Activated CD8-positive, alpha-beta memory T cell treated with anti-CD3 and anti-CD28 coated beads, Interleukin-2, amount 10 ng/mL, durations not matched to agents 7 days and 5 days (primary cell): ENCODE measurements at regions not wholly inside any gene's neighbourhood (a gene's known extent, or its start where the extent isn't known, plus 50 kb on each side); places are given as distances from the start of the nearest gene placed in this dataset.

Experiments
- ATAC-seq: fragments of 150-1000 bp; cut with Tn5 transposase; one replicate; pipeline ENCODE4 v1.10.0; 2021; ENCODE audit warnings: moderate library complexity
- CTCF ChIA-PET: fragments of 350-600 bp; sonication (Branson Sonifier 250); formaldehyde crosslinking; loops from one replicate; lab custom pipeline; 2021; ENCODE audit warnings: antibody characterized with exemption; lab: Charles Lee
- DNase-seq: peaks from one replicate; pipeline ENCODE4 v3.0.0-alpha.2; 2020
- H3K27ac Mint-ChIP-seq: one replicate; pipeline ENCODE4 v1.8.0; 2021; ENCODE audit warnings: mild to moderate bottlenecking, mixed read lengths
- H3K27me3 Mint-ChIP-seq: one replicate; pipeline ENCODE4 v1.8.0; 2021; ENCODE audit warnings: mixed read lengths
- H3K36me3 Mint-ChIP-seq: one replicate; pipeline ENCODE4 v1.8.0; 2021; ENCODE audit warnings: mild to moderate bottlenecking, mixed read lengths
- H3K4me1 Mint-ChIP-seq: one replicate; pipeline ENCODE4 v1.8.0; 2021; ENCODE audit warnings: mixed read lengths
- H3K4me3 Mint-ChIP-seq: one replicate; pipeline ENCODE4 v1.8.0; 2021; ENCODE audit warnings: mild to moderate bottlenecking, moderate library complexity, mixed read lengths
- H3K9me3 Mint-ChIP-seq: one replicate; pipeline ENCODE4 v1.8.0; 2022; ENCODE audit warnings: low read depth, mixed read lengths

DNA sequence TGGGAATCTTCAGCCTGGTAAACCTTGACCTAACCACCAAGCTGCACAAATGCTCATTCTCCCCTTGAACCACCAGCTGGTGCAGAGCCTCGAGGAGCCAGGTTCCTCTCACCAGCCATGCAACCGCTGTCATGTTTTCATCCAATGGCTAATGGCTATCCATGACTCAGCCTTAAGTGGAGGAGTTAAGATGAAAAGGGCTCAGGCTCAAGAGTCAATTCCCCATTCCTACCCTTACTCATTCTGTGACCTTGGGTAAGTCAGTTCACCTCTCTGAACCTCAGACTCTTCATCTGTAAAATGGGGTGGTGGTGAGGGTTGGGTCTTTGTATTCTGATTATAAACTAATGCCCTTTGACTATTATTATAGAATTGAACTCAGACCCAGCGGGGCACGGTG, 515.6 kb downstream of the SHQ1 start:
- Mint-ChIP-seq H3K27ac (no peak overlapping the region), H3K4me3 (no peak overlapping the region), H3K9me3 (no peaks in the 10 kb centered on the region), H3K4me1 (no peaks in the 10 kb centered on the region), H3K27me3 (peaks cover 18% of the 10 kb centered on the region), H3K36me3 (no peaks in the 10 kb centered on the region)
- CTCF ChIA-PET: no interaction called here
- DNase-seq (no peak), ATAC-seq (no peak)

GRCh38 chr3:72332036-72332435, 516.2 kb downstream of the SHQ1 start:
- H3K36me3 Mint-ChIP-seq: no peaks in the 10 kb centered on the region
- ATAC-seq (no peak), DNase-seq (no peak)
- H3K27me3 Mint-ChIP-seq: peaks cover 18% of the 10 kb centered on the region
- H3K27ac Mint-ChIP-seq: no peak overlapping the region
- no peaks in the 10 kb centered on the region for H3K4me1 Mint-ChIP-seq
- H3K9me3 Mint-ChIP-seq: peaks cover 2% of the 10 kb centered on the region
- CTCF ChIA-PET: no interaction called here
- no peak overlapping the region for H3K4me3 Mint-ChIP-seq

DNA sequence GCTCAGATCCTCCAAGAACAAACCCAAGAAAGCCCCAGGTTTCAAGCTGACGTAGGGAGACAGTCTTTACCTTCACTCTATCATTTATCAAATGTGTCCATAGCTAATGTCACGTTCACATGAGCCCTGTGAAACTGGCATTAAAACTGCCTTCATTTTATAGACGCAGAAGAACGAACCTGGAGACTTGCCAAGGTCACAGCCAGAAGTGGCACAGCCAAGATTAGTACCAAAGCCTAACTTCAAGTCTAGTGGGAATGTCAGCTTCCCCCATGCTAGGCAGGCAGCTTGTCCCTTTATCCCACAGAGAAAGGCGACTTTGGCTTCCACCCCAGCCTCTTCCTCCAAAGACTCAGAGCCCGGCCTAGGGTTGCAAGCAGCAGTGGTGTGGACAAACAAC, 517.2 kb downstream of the SHQ1 start:
- Mint-ChIP-seq H3K27ac (no peak overlapping the region), H3K36me3 (no peaks in the 10 kb centered on the region), H3K27me3 (peaks cover 18% of the 10 kb centered on the region), H3K9me3 (peaks cover 3% of the 10 kb centered on the region), H3K4me3 (no peak overlapping the region), H3K4me1 (no peaks in the 10 kb centered on the region)
- ATAC-seq: no peak
- DNase-seq: no peak
- CTCF ChIA-PET: no interaction called here

DNA sequence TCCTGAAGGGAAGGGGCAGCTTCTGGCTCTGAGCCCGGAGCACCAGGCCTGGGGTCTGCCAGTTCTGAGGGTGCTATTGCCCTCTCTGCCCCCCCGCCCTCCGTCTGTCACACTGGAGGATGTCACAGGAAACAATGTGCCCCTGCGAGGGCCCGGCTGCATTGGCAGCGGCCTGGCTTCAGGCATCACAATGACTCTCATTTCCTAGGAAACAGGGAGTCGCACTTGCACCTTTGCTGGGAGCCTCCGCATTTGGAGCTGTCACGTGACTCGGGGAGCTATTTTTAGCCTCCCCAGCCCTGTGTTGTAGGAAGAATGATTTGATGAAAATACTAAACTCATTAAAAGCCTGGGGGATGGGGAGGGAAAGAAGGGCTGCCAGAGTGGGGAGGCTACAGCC, 518.9 kb downstream of the SHQ1 start:
- Mint-ChIP-seq H3K27me3 (peaks cover 18% of the 10 kb centered on the region), H3K4me3 (no peak overlapping the region), H3K36me3 (no peaks in the 10 kb centered on the region), H3K27ac (no peak overlapping the region), H3K9me3 (peaks cover 3% of the 10 kb centered on the region), H3K4me1 (no peaks in the 10 kb centered on the region)
- DNase-seq (no peak), ATAC-seq (no peak)
- CTCF ChIA-PET: no interaction called here

DNA sequence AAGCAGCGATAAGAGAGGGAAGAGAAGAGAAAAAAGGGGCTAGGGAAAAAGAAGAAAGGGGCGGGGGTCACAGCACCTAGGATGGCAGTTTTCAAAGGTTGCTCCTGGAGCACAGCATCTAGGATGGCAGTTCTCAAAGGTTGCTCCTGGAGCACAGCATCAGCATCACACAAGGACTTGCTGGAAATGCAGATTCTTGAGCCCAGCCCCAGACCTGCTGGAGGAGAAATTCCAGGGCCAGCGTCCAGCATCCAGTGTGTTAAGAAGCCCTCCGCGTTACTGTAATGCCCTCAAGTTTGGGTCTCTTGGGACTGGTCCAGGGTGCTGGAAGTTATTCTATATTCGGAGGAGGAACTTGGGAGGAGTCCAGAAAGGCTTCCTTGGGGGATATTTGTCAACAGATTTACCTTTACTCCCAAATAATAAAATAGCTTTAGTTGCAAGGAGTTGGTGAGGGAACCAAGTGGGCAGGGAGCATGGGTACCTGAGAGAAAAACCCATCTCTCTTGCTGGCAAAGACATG, 519.4 kb downstream of the SHQ1 start:
- H3K4me1 Mint-ChIP-seq: no peaks in the 10 kb centered on the region
- no peak overlapping the region for H3K4me3 Mint-ChIP-seq
- no peak overlapping the region for H3K27ac Mint-ChIP-seq
- H3K36me3 Mint-ChIP-seq: no peaks in the 10 kb centered on the region
- peaks cover 18% of the 10 kb centered on the region for H3K27me3 Mint-ChIP-seq
- CTCF ChIA-PET: no interaction called here
- H3K9me3 Mint-ChIP-seq: peaks cover 3% of the 10 kb centered on the region
- ATAC-seq (no peak), DNase-seq (no peak)

DNA sequence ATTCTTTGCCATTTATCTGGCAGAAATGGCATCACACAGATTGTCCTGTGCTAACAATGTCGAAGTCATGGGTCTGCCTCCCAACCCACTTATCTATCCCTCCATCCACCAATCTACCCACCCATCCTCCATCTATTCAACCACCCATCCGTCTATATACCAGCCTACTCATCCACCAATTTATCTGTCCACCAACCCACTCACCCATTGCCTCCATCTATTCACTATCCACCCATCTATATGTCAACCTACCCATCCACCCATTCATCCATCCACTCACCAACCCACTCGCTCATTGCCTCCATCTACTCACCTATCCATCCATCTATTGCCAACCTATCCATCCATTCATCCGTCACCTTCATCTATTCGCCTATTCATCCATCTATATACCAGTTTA, 521.2 kb downstream of the SHQ1 start:
- DNase-seq (no peak), ATAC-seq (no peak)
- H3K9me3 Mint-ChIP-seq: peaks cover 3% of the 10 kb centered on the region
- no peak overlapping the region for H3K4me3 Mint-ChIP-seq
- CTCF ChIA-PET: no interaction called here
- peaks cover 13% of the 10 kb centered on the region for H3K27me3 Mint-ChIP-seq
- H3K27ac Mint-ChIP-seq: no peak overlapping the region
- no peaks in the 10 kb centered on the region for H3K4me1 Mint-ChIP-seq
- no peaks in the 10 kb centered on the region for H3K36me3 Mint-ChIP-seq

DNA sequence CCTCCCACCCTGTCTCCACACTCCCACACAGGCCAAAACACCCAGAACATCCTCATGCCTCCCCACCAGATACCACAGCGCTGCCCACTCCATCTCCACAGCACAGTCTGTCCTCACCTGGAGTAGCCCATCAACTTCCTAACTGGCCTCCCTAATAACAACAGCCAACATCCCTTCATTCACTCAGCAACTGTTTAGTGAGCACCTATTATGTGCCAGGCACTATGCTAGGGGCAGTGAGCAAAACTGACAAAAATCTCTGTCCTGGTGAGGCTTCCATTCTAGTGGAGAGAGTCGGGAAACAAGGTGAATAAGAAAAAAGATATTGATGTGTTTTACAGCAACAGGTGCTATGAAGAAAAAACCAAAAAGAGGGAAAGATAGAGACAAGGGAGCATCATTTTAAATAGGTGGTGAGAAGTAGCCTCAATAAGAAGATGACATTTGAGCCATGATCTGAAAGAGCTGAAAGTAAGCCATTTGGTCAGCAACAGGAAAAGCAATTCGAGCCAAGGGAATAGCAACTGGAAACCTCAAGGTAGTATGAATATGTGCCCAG, 523.9 kb downstream of the SHQ1 start:
- H3K4me1 Mint-ChIP-seq: no peaks in the 10 kb centered on the region
- H3K4me3 Mint-ChIP-seq: no peak overlapping the region
- H3K27me3 Mint-ChIP-seq: peaks cover 7% of the 10 kb centered on the region
- no peak overlapping the region for H3K27ac Mint-ChIP-seq
- CTCF ChIA-PET: no interaction called here
- ATAC-seq: no peak
- peaks cover 3% of the 10 kb centered on the region for H3K9me3 Mint-ChIP-seq
- no peaks in the 10 kb centered on the region for H3K36me3 Mint-ChIP-seq
- no peak for DNase-seq

GRCh38 chr3:72323773-72324172, 524.5 kb downstream of the SHQ1 start:
- H3K4me3 Mint-ChIP-seq: no peak overlapping the region
- no peaks in the 10 kb centered on the region for H3K4me1 Mint-ChIP-seq
- peaks cover 3% of the 10 kb centered on the region for H3K9me3 Mint-ChIP-seq
- H3K36me3 Mint-ChIP-seq: no peaks in the 10 kb centered on the region
- no peak for ATAC-seq
- H3K27me3 Mint-ChIP-seq: peaks cover 6% of the 10 kb centered on the region
- CTCF ChIA-PET: no interaction called here
- no peak for DNase-seq
- no peak overlapping the region for H3K27ac Mint-ChIP-seq

DNA sequence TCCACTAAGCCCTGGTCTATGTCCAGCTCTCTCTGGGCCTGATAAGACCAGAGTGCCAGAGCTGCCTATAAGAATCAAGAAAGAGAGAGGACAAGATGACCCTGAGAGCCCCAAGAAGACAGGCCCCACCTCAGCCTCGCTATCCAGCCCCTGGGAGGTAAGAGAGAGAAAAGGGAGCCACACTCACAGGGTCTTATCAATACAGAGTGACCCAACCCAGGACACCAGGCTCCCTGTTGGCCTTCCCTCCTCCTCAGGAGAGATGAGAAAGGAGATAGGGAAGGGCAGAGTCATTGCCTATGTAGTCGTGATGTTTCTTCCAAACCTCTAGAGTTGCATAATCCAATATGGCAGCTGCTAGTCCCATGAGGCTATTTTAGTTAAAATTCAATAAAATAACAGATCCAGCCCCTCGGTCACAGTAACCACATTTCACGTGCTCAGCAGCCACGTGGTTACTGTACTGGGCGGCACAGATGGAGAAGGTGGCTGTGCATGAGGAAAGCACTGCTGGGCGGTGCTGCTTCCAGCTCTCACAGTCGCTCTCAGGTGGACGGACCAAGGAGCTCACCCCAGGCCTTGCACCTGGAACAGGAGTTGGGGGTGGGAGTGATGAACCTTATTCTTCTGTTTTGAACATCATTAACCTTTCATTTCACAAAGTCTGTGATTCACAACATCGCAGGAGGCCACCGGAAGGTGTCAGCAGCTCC, 525.8 kb downstream of the SHQ1 start:
- no peaks in the 10 kb centered on the region for H3K36me3 Mint-ChIP-seq
- no peaks in the 10 kb centered on the region for H3K4me1 Mint-ChIP-seq
- ATAC-seq (no peak), DNase-seq (no peak)
- no peak overlapping the region for H3K4me3 Mint-ChIP-seq
- peaks cover 3% of the 10 kb centered on the region for H3K9me3 Mint-ChIP-seq
- CTCF ChIA-PET: no interaction called here
- no peak overlapping the region for H3K27ac Mint-ChIP-seq
- H3K27me3 Mint-ChIP-seq: no peaks in the 10 kb centered on the region

DNA sequence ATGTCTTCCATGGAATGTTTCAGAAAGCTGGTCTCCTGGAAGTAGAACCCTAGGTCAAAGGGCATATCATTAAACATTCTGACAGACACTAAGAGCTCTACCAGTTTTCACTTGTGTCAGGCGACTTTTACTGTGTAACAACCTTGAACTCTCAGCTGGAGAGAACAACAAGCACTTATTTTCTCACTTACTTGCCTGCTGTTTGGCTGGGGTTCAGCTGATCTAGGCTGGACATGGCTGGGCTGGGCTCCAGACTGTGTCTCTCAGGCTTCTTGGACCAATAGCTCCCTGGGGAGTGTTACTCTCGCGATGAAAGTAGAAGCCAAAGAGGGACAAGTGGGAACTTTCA, 527.3 kb downstream of the SHQ1 start:
- Mint-ChIP-seq H3K4me1 (no peaks in the 10 kb centered on the region), H3K36me3 (no peaks in the 10 kb centered on the region), H3K9me3 (no peaks in the 10 kb centered on the region), H3K4me3 (no peak overlapping the region), H3K27ac (no peak overlapping the region), H3K27me3 (no peaks in the 10 kb centered on the region)
- ATAC-seq (no peak), DNase-seq (no peak)
- CTCF ChIA-PET: no interaction called here

- no peaks in the 10 kb centered on the region for H3K27me3 Mint-ChIP-seq
- no peak overlapping the region for H3K27ac Mint-ChIP-seq
- no peak for ATAC-seq
- no peaks in the 10 kb centered on the region for H3K36me3 Mint-ChIP-seq
- no peak overlapping the region for H3K4me3 Mint-ChIP-seq
- no peak for DNase-seq
- H3K4me1 Mint-ChIP-seq: no peaks in the 10 kb centered on the region
- no peaks in the 10 kb centered on the region for H3K9me3 Mint-ChIP-seq
- CTCF ChIA-PET: no interaction called here
Measured at GRCh38 chr3:72320095-72320954, 527.9 kb downstream of the SHQ1 start.

DNA sequence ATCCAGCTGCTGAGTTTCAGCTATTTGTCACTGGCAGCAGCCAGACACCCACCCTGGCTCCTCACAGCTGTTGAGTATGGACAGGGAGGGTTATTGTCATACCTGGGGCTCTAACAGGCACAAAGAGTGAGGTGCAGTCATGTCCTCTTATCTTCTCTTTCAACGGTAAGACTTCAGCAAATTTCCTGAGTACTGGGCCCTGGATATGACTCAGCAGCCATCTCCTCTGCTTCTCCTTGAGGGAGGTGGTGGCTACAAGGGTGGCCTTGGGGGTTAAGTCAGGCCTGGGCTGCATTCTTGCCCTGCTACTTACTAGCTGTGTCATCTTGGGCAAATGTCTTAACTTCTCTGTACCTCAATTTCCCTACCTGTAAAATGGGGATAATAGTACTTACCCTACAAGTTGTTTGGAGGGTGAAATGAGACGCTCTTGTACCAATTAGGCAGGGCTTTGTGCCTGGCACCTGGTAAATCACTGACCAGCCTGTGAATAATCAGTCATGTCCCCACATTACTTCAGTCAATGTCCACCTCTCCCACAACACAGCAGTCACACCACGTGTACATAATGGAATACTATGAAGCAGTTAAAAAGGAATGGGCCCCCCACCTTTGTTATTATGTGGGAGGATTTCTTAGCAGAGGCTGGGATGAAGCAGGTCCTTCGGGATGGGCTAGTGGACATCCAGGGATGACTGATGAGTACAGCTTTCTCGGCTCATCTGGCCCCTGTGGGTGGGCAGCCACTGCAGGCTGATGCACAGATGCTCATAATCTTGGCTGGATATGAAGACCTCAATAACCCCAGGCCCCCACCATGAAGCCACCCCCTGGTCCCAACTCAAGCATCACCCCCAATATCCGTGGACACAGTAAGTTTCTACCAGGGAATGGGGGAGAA, 528.8 kb downstream of the SHQ1 start:
- no peak for ATAC-seq
- Mint-ChIP-seq H3K4me1 (no peaks in the 10 kb centered on the region), H3K4me3 (no peak overlapping the region), H3K27ac (no peak overlapping the region), H3K36me3 (no peaks in the 10 kb centered on the region), H3K27me3 (no peaks in the 10 kb centered on the region), H3K9me3 (no peaks in the 10 kb centered on the region)
- no peak for DNase-seq
- CTCF ChIA-PET: no interaction called here

DNA sequence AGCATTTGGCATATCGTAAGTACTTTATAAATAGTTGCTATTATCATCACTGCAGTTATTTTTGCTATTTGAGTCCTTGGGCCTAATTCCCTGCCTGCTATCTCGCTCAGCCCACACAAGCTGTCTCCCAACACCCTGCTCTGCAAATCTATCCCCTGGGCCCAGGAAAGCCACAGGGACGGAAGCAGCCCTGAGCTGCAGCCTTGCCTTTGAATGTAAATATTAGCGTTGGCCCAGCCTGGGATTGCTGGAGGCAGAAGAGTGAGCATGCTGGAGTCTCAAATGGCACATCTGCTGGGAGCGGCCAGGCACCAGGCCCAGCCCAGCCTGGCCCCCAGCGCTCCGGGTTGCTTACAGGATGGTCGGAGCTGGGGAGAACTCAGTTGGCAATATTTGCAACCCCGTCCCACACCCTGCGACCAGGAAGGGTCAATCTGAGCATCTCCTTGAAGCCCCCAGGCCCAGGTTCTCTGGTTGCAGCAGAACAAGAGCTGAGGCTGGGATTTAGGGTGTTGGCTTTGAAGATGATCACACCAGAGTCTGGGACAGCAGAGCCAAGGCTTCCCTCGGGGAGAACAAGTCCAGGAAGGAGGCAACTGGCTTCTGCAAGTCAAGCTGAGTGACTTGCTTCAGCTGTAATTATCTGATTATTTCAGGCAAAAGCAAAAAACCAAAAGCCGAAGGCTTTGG, 529.6 kb downstream of the SHQ1 start:
- no peak for DNase-seq
- CTCF ChIA-PET: no interaction called here
- Mint-ChIP-seq H3K27ac (no peak overlapping the region), H3K9me3 (no peaks in the 10 kb centered on the region), H3K4me1 (no peaks in the 10 kb centered on the region), H3K27me3 (no peaks in the 10 kb centered on the region), H3K36me3 (no peaks in the 10 kb centered on the region), H3K4me3 (no peak overlapping the region)
- ATAC-seq: no peak
